Mesodermal cell (in vitro differentiated cells): ENCODE measurements at regions not wholly inside any gene's neighbourhood (a gene's known extent, or its start where the extent isn't known, plus 50 kb on each side); places are given as distances from the start of the nearest gene placed in this dataset.

Experiments used
- H3K27ac ChIP-seq: 2 replicates; pipeline ENCODE4 v1.7.0; 2013; ENCODE audit warnings: mild to moderate bottlenecking, low read depth, low read length, moderate library complexity; ENCODE audit not compliant: severe bottlenecking
- H3K36me3 ChIP-seq: 2 replicates; pipeline ENCODE4 v1.7.1; 2013; ENCODE audit warnings: mild to moderate bottlenecking, low read length, moderate library complexity; ENCODE audit not compliant: control insufficient read depth, insufficient read depth
- H3K4me1 ChIP-seq: one replicate; pipeline ENCODE4 v1.7.1; 2013; ENCODE audit warnings: mild to moderate bottlenecking, low read length; ENCODE audit not compliant: insufficient read depth, control insufficient read depth, poor library complexity, severe bottlenecking
- H3K4me3 ChIP-seq: 2 replicates; pipeline ENCODE4 v1.7.0; 2013; ENCODE audit warnings: low read length, control low read depth, mild to moderate bottlenecking; ENCODE audit not compliant: insufficient read depth, poor library complexity, severe bottlenecking; ENCODE audit errors: extremely low read depth
- H3K9me3 ChIP-seq: 2 replicates; pipeline ENCODE4 v1.7.1; 2013; ENCODE audit warnings: mild to moderate bottlenecking, low read length, moderate library complexity; ENCODE audit not compliant: control insufficient read depth
- WGBS, 2 experiments: methylation state at CpG; one replicate each; pipeline ENCODE4 v1.1.5; 2013; ENCODE audit warnings: missing lambda C conversion rate in 2 of 2; ENCODE audit not compliant: insufficient coverage in 2 of 2; 5-methylcytosine and 5-hydroxymethylcytosine counted together

DNA sequence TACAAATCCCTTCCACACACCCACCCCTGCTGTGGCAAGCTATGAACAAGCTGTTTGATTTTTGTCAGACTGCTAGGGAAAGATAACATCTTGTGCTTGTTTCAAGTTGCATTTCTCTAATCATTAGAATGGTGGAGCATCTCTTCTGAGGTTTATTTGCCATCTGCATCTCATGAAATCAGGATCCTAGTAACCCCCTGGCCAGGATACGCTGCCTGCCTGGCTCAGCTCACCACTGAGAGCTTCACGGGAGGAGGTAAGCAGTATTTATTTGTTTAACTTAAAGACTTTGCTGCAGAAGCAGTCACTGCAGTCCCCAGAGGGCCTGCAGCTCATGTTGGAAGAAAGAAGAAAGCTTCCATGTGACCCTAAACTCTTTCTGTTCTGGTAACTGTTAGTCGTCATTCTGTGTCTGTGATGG is 83.3 kb upstream of the CXCL14 start:
- Histone ChIP-seq H3K9me3 (peaks cover 2% of the 10 kb centered on the region), H3K27ac (no peak overlapping the region), H3K36me3 (no peaks in the 10 kb centered on the region), H3K4me1 (no peaks in the 10 kb centered on the region), H3K4me3 (no peak overlapping the region)
- WGBS, 2 experiments, result 72 to 75% methylated on average over 3 of the region's 3 CpGs

DNA sequence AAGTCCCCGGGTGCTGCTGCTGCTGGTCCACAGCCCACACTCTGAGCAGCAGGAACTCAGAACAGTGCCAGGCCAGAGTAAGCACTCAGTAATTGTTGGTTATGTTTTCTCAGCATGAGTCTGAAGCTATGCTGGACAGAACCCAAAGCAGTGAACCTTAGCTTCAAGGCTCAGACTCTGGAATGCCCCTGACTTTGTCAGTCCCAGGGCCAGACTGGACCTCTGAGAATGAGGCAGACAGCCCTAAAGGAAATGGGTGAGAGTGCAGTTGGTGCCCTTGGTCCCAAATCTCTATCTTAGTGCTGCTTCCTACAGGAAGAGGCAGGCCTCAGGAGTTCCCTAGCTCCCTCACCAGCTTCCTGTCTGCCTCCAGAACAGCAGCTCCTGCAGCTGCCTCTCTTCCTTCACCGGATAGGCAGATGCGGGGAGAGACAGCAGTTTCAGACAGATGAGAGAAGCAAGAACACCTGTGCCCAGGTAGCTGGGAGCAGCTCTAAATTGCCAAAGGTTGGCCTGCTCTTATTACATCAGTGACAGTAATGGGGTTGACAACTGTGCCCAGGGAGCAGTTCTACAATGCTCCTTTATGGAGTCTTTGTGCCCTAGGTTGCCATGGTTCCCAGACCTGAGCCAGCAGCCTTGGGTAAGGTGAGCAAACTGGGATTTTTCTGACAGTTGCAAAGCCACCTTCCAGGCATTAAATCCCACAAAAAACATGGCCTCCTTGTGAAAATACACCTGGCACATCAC is 82.2 kb upstream of the CXCL14 start:
- WGBS, 2 experiments, result 85 to 100% methylated on average over 1 to 2 of the region's 3 CpGs
- no peaks in the 10 kb centered on the region for H3K36me3 ChIP-seq
- no peaks in the 10 kb centered on the region for H3K4me1 ChIP-seq
- no peak overlapping the region for H3K27ac ChIP-seq
- no peak overlapping the region for H3K4me3 ChIP-seq
- peaks cover 2% of the 10 kb centered on the region for H3K9me3 ChIP-seq

DNA sequence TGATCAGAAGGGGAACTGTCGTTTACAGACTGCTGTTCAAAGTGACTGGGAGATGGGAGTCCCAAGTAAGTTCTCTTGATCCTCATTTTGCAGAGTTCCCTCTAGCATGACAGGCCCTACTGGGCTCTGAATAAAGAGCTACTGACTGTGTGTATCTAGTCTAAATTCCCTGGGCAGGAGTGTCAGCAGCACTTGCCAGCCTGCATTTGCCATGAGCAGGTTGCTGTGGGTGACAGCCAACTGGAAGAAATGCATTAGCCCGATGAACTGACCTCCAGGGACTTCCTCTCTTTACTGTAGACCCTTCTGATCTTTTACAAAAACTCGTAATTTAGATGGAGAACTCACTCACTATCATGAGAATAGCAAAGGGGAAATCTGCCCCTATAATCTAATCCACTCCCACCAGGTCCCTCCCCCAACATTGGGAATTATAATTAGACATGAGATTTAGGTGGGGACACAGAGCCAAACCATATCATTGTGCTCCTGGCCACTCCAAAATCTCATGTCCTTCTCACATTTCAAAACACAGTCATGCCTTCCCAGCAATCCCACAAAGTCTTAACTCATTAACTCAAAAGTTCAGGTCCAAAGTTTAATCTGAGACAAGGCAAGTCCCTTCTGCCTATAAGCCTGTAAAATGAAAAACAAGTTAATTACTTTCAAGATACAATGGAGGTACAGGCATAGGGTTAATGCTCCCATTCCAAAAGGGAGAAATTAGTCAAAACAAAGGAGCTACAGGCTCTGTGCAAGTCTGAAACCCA is 78.9 kb upstream of the CXCL14 start:
- Histone ChIP-seq H3K4me3 (no peak overlapping the region), H3K4me1 (no peaks in the 10 kb centered on the region), H3K36me3 (no peaks in the 10 kb centered on the region), H3K9me3 (peaks cover 2% of the 10 kb centered on the region), H3K27ac (no peak overlapping the region)
- WGBS, 2 experiments, result 88 to 100% methylated on average over 1 of the region's 3 CpGs

DNA sequence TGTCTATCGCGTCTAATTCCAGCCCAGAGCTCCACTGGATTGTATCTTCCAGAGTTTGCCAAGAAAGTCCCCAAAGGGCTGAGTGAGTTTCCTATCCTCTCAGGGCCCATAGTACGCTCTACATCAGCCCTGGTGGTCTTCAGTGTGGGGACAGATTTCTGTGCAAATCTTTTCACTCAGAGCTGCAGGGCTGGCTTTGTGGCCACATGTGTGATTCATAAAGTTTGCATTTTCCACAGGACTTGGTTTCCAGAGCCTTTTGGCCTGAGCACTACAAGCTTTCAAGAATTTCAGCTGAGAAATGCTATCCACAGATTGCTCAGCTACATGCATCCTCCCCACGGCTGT is 76.7 kb upstream of the CXCL14 start:
- H3K4me3 ChIP-seq, result no peak overlapping the region
- no peaks in the 10 kb centered on the region for H3K36me3 ChIP-seq
- WGBS, 2 experiments, result 93 to 94% methylated on average over 2 to 3 of the region's 4 CpGs
- no peak overlapping the region for H3K27ac ChIP-seq
- H3K4me1 ChIP-seq, result no peaks in the 10 kb centered on the region
- H3K9me3 ChIP-seq, result peaks cover 2% of the 10 kb centered on the region

GRCh38 chr5:135654761-135655467 is 76.1 kb upstream of the CXCL14 start:
- no peak overlapping the region for H3K27ac ChIP-seq
- no peak overlapping the region for H3K4me3 ChIP-seq
- H3K36me3 ChIP-seq, result no peaks in the 10 kb centered on the region
- no peaks in the 10 kb centered on the region for H3K4me1 ChIP-seq
- peaks cover 2% of the 10 kb centered on the region for H3K9me3 ChIP-seq
- 96 to 97% methylated on average over 10 to 11 of the region's 12 CpGs for WGBS, 2 experiments

- H3K27ac ChIP-seq, result no peak overlapping the region
- no peaks in the 10 kb centered on the region for H3K36me3 ChIP-seq
- H3K4me1 ChIP-seq, result no peaks in the 10 kb centered on the region
- H3K9me3 ChIP-seq, result no peaks in the 10 kb centered on the region
- no peak overlapping the region for H3K4me3 ChIP-seq
These were observed 72.4 kb upstream of the CXCL14 start for GRCh38 chr5:135651156-135651555.

DNA sequence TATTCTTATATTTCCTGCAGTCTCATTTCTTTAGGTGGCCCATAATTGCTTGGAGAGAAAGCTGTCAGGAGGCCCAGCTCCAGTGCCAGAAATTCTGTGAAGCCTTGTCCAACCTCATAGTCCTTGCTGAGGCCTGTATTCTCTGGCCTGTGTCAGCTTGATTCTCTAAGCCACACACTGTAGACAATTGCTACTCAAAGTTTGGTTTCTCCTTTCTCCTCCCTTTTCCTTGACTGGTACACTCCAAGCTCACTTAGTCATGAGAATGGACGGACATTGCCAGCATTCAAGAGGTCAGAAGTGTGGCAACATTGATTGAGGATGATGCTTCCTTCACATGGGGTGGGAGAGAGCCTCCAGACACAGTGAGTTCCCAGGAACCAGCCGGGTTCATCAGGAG is 71.3 kb upstream of the CXCL14 start:
- no peaks in the 10 kb centered on the region for H3K9me3 ChIP-seq
- no peak overlapping the region for H3K4me3 ChIP-seq
- no peaks in the 10 kb centered on the region for H3K36me3 ChIP-seq
- H3K4me1 ChIP-seq, result no peaks in the 10 kb centered on the region
- H3K27ac ChIP-seq, result no peak overlapping the region
- WGBS, 2 experiments, result 80% methylated on average over 1 of the region's 2 CpGs; no CpG with 5 or more reads in 1 of the 2 experiments

DNA sequence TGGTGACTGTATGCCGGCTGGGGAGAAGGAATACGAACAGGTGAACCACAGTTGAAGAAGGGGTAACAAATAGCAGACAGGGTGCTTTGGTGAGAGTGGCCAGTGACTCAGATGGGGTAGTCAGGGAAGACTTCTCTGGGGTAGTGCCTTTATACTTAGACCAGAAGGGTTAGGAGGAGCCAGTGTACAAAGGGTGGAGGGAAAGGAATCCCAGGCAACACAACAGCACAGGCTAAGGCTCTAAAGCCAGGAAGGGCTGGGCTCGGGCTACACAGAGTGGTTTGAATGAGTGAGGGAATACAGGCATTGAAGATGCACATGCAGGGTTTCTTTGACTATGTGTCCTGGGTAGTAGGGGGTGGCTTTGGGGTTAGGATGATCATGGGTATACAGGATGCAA is 70.6 kb upstream of the CXCL14 start:
- H3K36me3 ChIP-seq, result no peaks in the 10 kb centered on the region
- no peaks in the 10 kb centered on the region for H3K9me3 ChIP-seq
- H3K4me3 ChIP-seq, result no peak overlapping the region
- H3K27ac ChIP-seq, result no peak overlapping the region
- 90 to 93% methylated on average over 3 of the region's 3 CpGs for WGBS, 2 experiments
- H3K4me1 ChIP-seq, result no peaks in the 10 kb centered on the region

GRCh38 chr5:135648116-135648515 is 69.3 kb upstream of the CXCL14 start:
- Histone ChIP-seq H3K27ac (no peak overlapping the region), H3K36me3 (no peaks in the 10 kb centered on the region)
- 83 to 100% methylated on average over 1 to 2 of the region's 2 CpGs for WGBS, 2 experiments

GRCh38 chr5:135645336-135646180 is 66.8 kb upstream of the CXCL14 start:
- H3K36me3 ChIP-seq, result no peaks in the 10 kb centered on the region
- no peaks in the 10 kb centered on the region for H3K4me1 ChIP-seq
- 87 to 90% methylated on average over 6 to 8 of the region's 8 CpGs for WGBS, 2 experiments
- H3K9me3 ChIP-seq, result no peaks in the 10 kb centered on the region
- no peak overlapping the region for H3K27ac ChIP-seq
- H3K4me3 ChIP-seq, result no peak overlapping the region

More at GRCh38 chr5:135648116-135648515, 69.3 kb upstream of the CXCL14 start:
- no peaks in the 10 kb centered on the region for H3K4me1 ChIP-seq
- no peak overlapping the region for H3K4me3 ChIP-seq
- H3K9me3 ChIP-seq, result no peaks in the 10 kb centered on the region
